WTC11 (cell line): ENCODE measurements at regions not wholly inside any gene's neighbourhood (a gene's known extent, or its start where the extent isn't known, plus 50 kb on each side); places are given as distances from the start of the nearest gene placed in this dataset.

Source experiments
- CBFB ChIP-seq: sonication (generic); formaldehyde crosslinking; IDR thresholded peaks from 2 replicates; pipeline ENCODE4 v1.8.1; 2022; ENCODE audit warnings: mild to moderate bottlenecking, low read depth, missing genetic modification reagents
- CREB1 ChIP-seq: sonication (generic); formaldehyde crosslinking; IDR thresholded peaks from 2 replicates; pipeline ENCODE4 v1.8.0; 2023; ENCODE audit warnings: mild to moderate bottlenecking, missing genetic modification reagents
- CTCF ChIP-seq: fragments of 200-600 bp; IDR thresholded peaks from 2 replicates; pipeline ENCODE4 v1.8.0; 2022; ENCODE audit warnings: antibody characterized with exemption
- ESRRA ChIP-seq: sonication (generic); formaldehyde crosslinking; IDR thresholded peaks from 2 replicates; pipeline ENCODE4 v1.8.1; 2022; ENCODE audit warnings: mild to moderate bottlenecking, missing genetic modification reagents, borderline replicate concordance
- FOXP1 ChIP-seq: sonication (generic); formaldehyde crosslinking; IDR thresholded peaks from 2 replicates; pipeline ENCODE4 v1.8.0; 2022; ENCODE audit warnings: missing genetic modification reagents, mild to moderate bottlenecking, moderate library complexity, borderline replicate concordance
- NR3C1 ChIP-seq: sonication (generic); formaldehyde crosslinking; conservative IDR thresholded peaks from 2 replicates; pipeline ENCODE4 v1.8.1; 2023; ENCODE audit warnings: low read depth, mild to moderate bottlenecking, missing genetic modification reagents
- ZNF263 ChIP-seq: sonication (generic); formaldehyde crosslinking; IDR thresholded peaks from 2 replicates; pipeline ENCODE4 v1.8.1; 2022; ENCODE audit warnings: low read depth, mild to moderate bottlenecking, moderate library complexity, missing genetic modification reagents
- ZNF416 ChIP-seq: fragments of 250-450 bp; sonication (Bioruptor Pico); IDR thresholded peaks from 2 replicates; pipeline ENCODE4 v1.9.0; 2021; ENCODE audit warnings: mild to moderate bottlenecking, inconsistent platforms
- ZNF512 ChIP-seq: sonication (generic); formaldehyde crosslinking; IDR thresholded peaks from 2 replicates; pipeline ENCODE4 v1.8.1; 2022; ENCODE audit warnings: missing genetic modification reagents, borderline replicate concordance
- TF ChIP-seq, protein P1 (sequence below): sonication (generic); formaldehyde crosslinking; IDR thresholded peaks from 2 replicates; pipeline ENCODE4 v1.8.0; 2022; ENCODE audit warnings: mild to moderate bottlenecking, missing genetic modification reagents
- TF ChIP-seq, protein P2 (sequence below): fragments of 250-450 bp; sonication (Bioruptor Pico); IDR thresholded peaks from 2 replicates; pipeline ENCODE4 v1.9.0; 2021; ENCODE audit warnings: moderate library complexity, mild to moderate bottlenecking, inconsistent platforms, borderline replicate concordance

DNA sequence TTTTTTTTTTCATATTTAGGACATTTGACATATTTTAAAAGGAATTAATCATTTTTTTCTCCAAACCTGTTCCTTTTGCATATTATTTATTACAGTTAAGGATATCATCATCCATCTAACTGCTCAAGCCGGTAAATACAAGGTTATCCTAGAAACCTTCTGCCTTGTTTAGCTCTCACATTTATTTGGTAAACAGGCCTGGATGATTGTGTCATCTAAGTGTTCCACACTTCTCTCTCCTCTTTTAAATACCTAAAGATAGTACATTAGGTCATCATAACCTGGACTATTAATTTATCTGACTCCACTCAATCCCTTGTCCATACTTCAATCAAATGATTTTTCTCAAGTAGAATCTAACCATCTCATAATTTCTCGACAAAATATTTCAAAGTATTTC is 511.7 kb upstream of the KLHL1 start:
- TF ChIP-seq CBFB (CRISPR knock-in tag): no peak
- no peak for TF ChIP-seq CTCF
- TF ChIP-seq, protein P1, sequence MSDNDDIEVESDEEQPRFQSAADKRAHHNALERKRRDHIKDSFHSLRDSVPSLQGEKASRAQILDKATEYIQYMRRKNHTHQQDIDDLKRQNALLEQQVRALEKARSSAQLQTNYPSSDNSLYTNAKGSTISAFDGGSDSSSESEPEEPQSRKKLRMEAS: no peak
- TF ChIP-seq FOXP1 (CRISPR knock-in tag): no peak
- no peak for TF ChIP-seq ESRRA (CRISPR knock-in tag)
- no peak for TF ChIP-seq ZNF263
- TF ChIP-seq, protein P2, sequence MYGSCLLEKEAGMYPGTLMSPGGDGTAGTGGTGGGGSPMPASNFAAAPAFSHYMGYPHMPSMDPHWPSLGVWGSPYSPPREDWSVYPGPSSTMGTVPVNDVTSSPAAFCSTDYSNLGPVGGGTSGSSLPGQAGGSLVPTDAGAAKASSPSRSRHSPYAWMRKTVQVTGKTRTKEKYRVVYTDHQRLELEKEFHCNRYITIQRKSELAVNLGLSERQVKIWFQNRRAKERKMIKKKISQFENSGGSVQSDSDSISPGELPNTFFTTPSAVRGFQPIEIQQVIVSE (CRISPR knock-in tag): no peak
- TF ChIP-seq CREB1: no peak
- TF ChIP-seq ZNF416 (CRISPR knock-in tag): no peak
- no peak for TF ChIP-seq NR3C1
- TF ChIP-seq ZNF512 (CRISPR knock-in tag): no peak
